A673 (cell line): ENCODE measurements at regions not wholly inside any gene's neighbourhood (a gene's known extent, or its start where the extent isn't known, plus 50 kb on each side); places are given as distances from the start of the nearest gene placed in this dataset.

Experiments
- CTCF ChIP-seq: fragments of 300-800, 200-600 bp; sonication (generic); conservative IDR thresholded peaks from 2 replicates; pipeline ENCODE4 v1.5.1; 2017; ENCODE audit warnings: low read depth, mild to moderate bottlenecking, antibody characterized with exemption, low read length, moderate library complexity, mixed read lengths
- EZH2 ChIP-seq: fragments of 200-600 bp; sonication (generic); IDR thresholded peaks from 2 replicates; pipeline ENCODE4 v1.6.1; 2017; ENCODE audit warnings: borderline replicate concordance, low read depth, mild to moderate bottlenecking, mixed read lengths, antibody characterized with exemption, low read length; ENCODE audit not compliant: poor library complexity, severe bottlenecking

GRCh38 chr16:85243308-85243707, 131.0 kb upstream of the CIBAR2 start:
- no peak for TF ChIP-seq CTCF
- TF ChIP-seq EZH2, result no peak
